K562 (cell line): ENCODE measurements at regions not wholly inside any gene's neighbourhood (a gene's known extent, or its start where the extent isn't known, plus 50 kb on each side); places are given as distances from the start of the nearest gene placed in this dataset.

ENCODE experiments used
- ATAC-seq: fragments of 200-7000 bp; cut with Tn5 transposase; 3 replicates; pipeline ENCODE4 v1.9.1; 2020; ENCODE audit warnings: moderate library complexity
- BruUV-seq: library from RNA; stranded (reverse); fragments of 400-500 nt; replicated peaks from 2 replicates; lab custom pipeline; 2021; lab: Mats Ljungman, UMichigan
- CTCF ChIA-PET: fragments of 300-600 bp; formaldehyde crosslinking; extraction: SDS; loops from one replicate; lab custom pipeline; 2021; ENCODE audit warnings: low intra/inter-chr PET ratio; lab: Yijun Ruan, JAX
- POLR2A ChIA-PET: fragments of 300-600, 350-650 bp; sonication (Branson Sonifier 250); formaldehyde crosslinking; extraction: SDS; loops from one replicate; lab custom pipeline; 2021; ENCODE audit warnings: antibody characterized with exemption, inconsistent platforms; lab: Yijun Ruan, JAX
- DNase-seq, 4 experiments: peaks; one replicate each; pipeline versions ENCODE4 v3.0.0 to v3.0.0-alpha.2; 2011 to 2018; ENCODE audit warnings: low spot score in 3 of 4, mixed read lengths in 3 of 4; ENCODE audit errors: extremely low read depth in 1 of 4
- FAIRE-seq: peaks from 2 replicates; lab custom pipeline; 2011; peaks lifted over from hg19 to GRCh38; lab: Jason Lieb, UNC
- H2AFZ ChIP-seq: 2 replicates; pipeline ENCODE4 v1.6.0; 2011; ENCODE audit warnings: low read depth, low read length, control low read depth, inconsistent platforms
- H3K27ac ChIP-seq: fragments of 200-600 bp; 3 replicates; pipeline ENCODE4 v1.8.0; 2011; ENCODE audit warnings: low read depth, mild to moderate bottlenecking, control low read depth, inconsistent platforms, low read length, moderate library complexity, mixed read lengths; ENCODE audit errors: extremely low read depth
- H3K27me3 ChIP-seq, 2 experiments: fragments of 300-600 bp in 1 of 2; 2 replicates in 1 of 2; 3 replicates in 1 of 2; pipeline versions ENCODE4 v1.6.0 to v1.8.0; 2011; ENCODE audit warnings: inconsistent platforms in 2 of 2, low read length in 2 of 2, mild to moderate bottlenecking in 1 of 2, mixed read lengths in 1 of 2, moderate library complexity in 1 of 2; ENCODE audit not compliant: control insufficient read depth in 2 of 2, insufficient read depth in 2 of 2
- H3K36me3 ChIP-seq: fragments of 300-600 bp; 3 replicates; pipeline ENCODE4 v1.8.0; 2011; ENCODE audit warnings: mild to moderate bottlenecking, low read length, inconsistent platforms; ENCODE audit not compliant: control insufficient read depth, insufficient read depth
- H3K4me1 ChIP-seq, 2 experiments: fragments of 200-600 bp in 1 of 2; replicated peaks in 1 of 2; 2 replicates in 1 of 2; 3 replicates in 1 of 2; pipeline versions ENCODE4 v1.5.1 to v1.8.0; 2011; ENCODE audit warnings: inconsistent platforms in 2 of 2, low read length in 2 of 2, mild to moderate bottlenecking in 1 of 2, mixed read lengths in 1 of 2, moderate library complexity in 1 of 2; ENCODE audit not compliant: control insufficient read depth in 2 of 2, insufficient read depth in 2 of 2
- H3K4me2 ChIP-seq: 2 replicates; pipeline ENCODE4 v1.6.1; 2011; ENCODE audit warnings: low read length, control low read depth, inconsistent platforms, mixed read lengths; ENCODE audit not compliant: insufficient read depth
- H3K4me3 ChIP-seq: fragments of 200-600 bp; sonication (generic), shearing (Covaris generic); 2 replicates; pipeline ENCODE4 v1.5.1; 2016; ENCODE audit warnings: control low read depth, inconsistent platforms
- H3K79me2 ChIP-seq: fragments of 200-600 bp; 3 replicates; pipeline ENCODE4 v1.8.0; 2011; ENCODE audit warnings: low read length, inconsistent platforms; ENCODE audit not compliant: control insufficient read depth, insufficient read depth
- H3K9ac ChIP-seq, 2 experiments: 2 replicates each; pipeline versions ENCODE4 v1.6.0 to v1.6.1; 2011; ENCODE audit warnings: low read depth in 2 of 2, low read length in 2 of 2, control low read depth in 1 of 2, inconsistent platforms in 1 of 2, mild to moderate bottlenecking in 1 of 2, mixed read lengths in 1 of 2; ENCODE audit not compliant: insufficient read depth in 1 of 2
- H3K9me1 ChIP-seq: one replicate; pipeline ENCODE4 v1.6.0; 2011; ENCODE audit warnings: inconsistent platforms, mild to moderate bottlenecking, low read length, moderate library complexity; ENCODE audit not compliant: control insufficient read depth, insufficient read depth
- H3K9me3 ChIP-seq: replicated peaks from 2 replicates; pipeline ENCODE4 v1.5.1; 2011; ENCODE audit warnings: low read depth, low read length, inconsistent platforms; ENCODE audit not compliant: control insufficient read depth, insufficient read depth
- H4K20me1 ChIP-seq: replicated peaks from 2 replicates; pipeline ENCODE4 v1.6.1; 2011; ENCODE audit warnings: low read length, inconsistent platforms, mixed read lengths; ENCODE audit not compliant: control insufficient read depth, insufficient read depth
- ARID1B ChIP-seq: fragments of 450-650 bp; IDR thresholded peaks from 2 replicates; pipeline ENCODE4 v1.6.1; 2016; ENCODE audit warnings: antibody characterized with exemption, mild to moderate bottlenecking, inconsistent platforms
- FOXA1 ChIP-seq: fragments of 450-650 bp; IDR thresholded peaks from 2 replicates; pipeline ENCODE4 v1.6.1; 2016; ENCODE audit warnings: mild to moderate bottlenecking, borderline replicate concordance
- FOXM1 ChIP-seq, 2 experiments: fragments of 450-650 bp in 1 of 2; sonication (generic) in 1 of 2; formaldehyde crosslinking in 1 of 2; IDR thresholded peaks; 2 replicates each; pipeline versions ENCODE4 v1.6.1 to v1.9.0; 2017 to 2022; ENCODE audit warnings: low read depth in 2 of 2, mild to moderate bottlenecking in 2 of 2, missing genetic modification reagents in 1 of 2, moderate library complexity in 1 of 2
- KAT2B ChIP-seq: IDR thresholded peaks from one replicate; pipeline ENCODE4 v1.6.1; 2012; ENCODE audit warnings: low read depth, mild to moderate bottlenecking, control low read depth, inconsistent platforms, low read length, moderate library complexity
- MAFK ChIP-seq: IDR thresholded peaks from 2 replicates; pipeline ENCODE4 v1.6.1; 2011; ENCODE audit warnings: low read length, improper control_type of control experiment
- NCOA1 ChIP-seq: fragments of 450-650 bp; IDR thresholded peaks from 2 replicates; pipeline ENCODE4 v1.6.1; 2016; ENCODE audit warnings: low read depth
- PURB ChIP-seq: sonication (generic); formaldehyde crosslinking; IDR thresholded peaks from 2 replicates; pipeline ENCODE4 v1.9.0; 2021; ENCODE audit warnings: low read depth, mild to moderate bottlenecking, missing genetic modification reagents
- TCF7L2 ChIP-seq: fragments of 150-350 bp; IDR thresholded peaks from 2 replicates; pipeline ENCODE4 v1.6.1; 2016; ENCODE audit warnings: low read depth, mild to moderate bottlenecking, low read length, moderate library complexity
- TEAD2 ChIP-seq: fragments of 450-650 bp; IDR thresholded peaks from 2 replicates; pipeline ENCODE4 v1.6.1; 2016; ENCODE audit warnings: missing genetic modification characterization, control low read depth, missing compliant biosample characterization
- ZC3H8 ChIP-seq: fragments of 450-650 bp; IDR thresholded peaks from 2 replicates; pipeline ENCODE4 v1.6.1; 2017
- ZNF12 ChIP-seq: sonication (generic); formaldehyde crosslinking; IDR thresholded peaks from 2 replicates; pipeline ENCODE4 v1.4.0; 2020; ENCODE audit warnings: mild to moderate bottlenecking, missing genetic modification reagents
- ZNF778 ChIP-seq: fragments of 450-650 bp; formaldehyde crosslinking; IDR thresholded peaks from 2 replicates; pipeline ENCODE4 v1.4.0; 2020; ENCODE audit warnings: mild to moderate bottlenecking, moderate library complexity
- in situ Hi-C: fragments of 300-500 bp; cut with MboI; formaldehyde crosslinking; loops from 4 replicates; pipeline ENCODE4 v1.15.0; 2018; ENCODE audit warnings: inconsistent platforms, mixed read lengths
- intact Hi-C: fragments of 100-400 bp; cut with micrococcal nuclease; formaldehyde crosslinking; loops from 2 replicates; pipeline ENCODE4 v1.14.2; 2022
- TF ChIP-seq, protein P1 (sequence below): fragments of 250-450 bp; sonication (Bioruptor Pico); IDR thresholded peaks from 2 replicates; pipeline ENCODE4 v1.8.0; 2022; ENCODE audit warnings: moderate library complexity, mild to moderate bottlenecking, inconsistent platforms
- TF ChIP-seq, protein P2 (sequence below): fragments of 450-650 bp; IDR thresholded peaks from 2 replicates; pipeline ENCODE4 v1.6.1; 2016; ENCODE audit warnings: missing biosample characterization, missing genetic modification characterization
- TF ChIP-seq, protein P3 (sequence below): fragments of 450-650 bp; IDR thresholded peaks from 2 replicates; pipeline ENCODE4 v1.6.1; 2017; ENCODE audit warnings: mild to moderate bottlenecking, moderate library complexity
- TF ChIP-seq, protein P4 (sequence below): fragments of 250-450 bp; sonication (Bioruptor Pico); IDR thresholded peaks from 2 replicates; pipeline ENCODE4 v1.4.0; 2020; ENCODE audit warnings: mild to moderate bottlenecking

DNA sequence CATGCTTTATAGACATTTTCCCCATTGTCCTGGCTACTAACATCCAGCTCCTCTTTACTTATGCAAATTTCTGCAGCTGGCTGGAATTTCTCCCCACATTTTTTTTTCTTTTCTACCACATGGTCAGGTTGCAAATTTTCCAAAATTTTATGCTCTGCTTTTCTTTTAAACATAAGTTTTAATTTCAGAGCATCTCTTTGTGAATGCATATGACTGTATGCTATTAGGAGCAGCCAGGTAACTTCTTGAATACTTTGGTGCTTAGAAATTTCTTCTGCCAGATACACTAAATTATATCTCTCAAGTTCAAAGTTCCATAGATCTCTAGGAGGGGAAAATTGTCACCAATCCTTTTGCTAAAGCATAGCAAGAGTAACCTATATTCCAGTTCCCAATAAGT, 365.9 kb downstream of the LRFN5 start:
- ChIA-PET POLR2A (no interaction called here), CTCF (no interaction called here)
- Histone ChIP-seq H3K4me2 (no peak overlapping the region), H3K27ac (no peak overlapping the region), H3K9me3 (no peaks in the 10 kb centered on the region), H3K27me3 (no peaks in the 10 kb centered on the region), H4K20me1 (no peaks in the 10 kb centered on the region), H2AFZ (no peak overlapping the region), H3K4me3 (no peak overlapping the region), H3K9ac (no peak overlapping the region), H3K36me3 (no peaks in the 10 kb centered on the region), H3K79me2 (no peaks in the 10 kb centered on the region), H3K4me1 (no peaks in the 10 kb centered on the region), H3K9me1 (no peaks in the 10 kb centered on the region)
- DNase-seq (no peak), FAIRE-seq (no peak), ATAC-seq (no peak)
- BruUV-seq: no TSS peak
- in situ Hi-C loops (no loop called here), intact Hi-C loops (no loop called here)
- TF ChIP-seq TCF7L2 (no peak), PURB (CRISPR knock-in tag) (no peak), NCOA1 (no peak), ZNF12 (CRISPR knock-in tag) (no peak), FOXM1 (IDR thresholded peaks at IDR 0.05; ENCODE audit: low read depth) (no peak), FOXM1 (CRISPR knock-in tag; IDR thresholded peaks at IDR 0.05; ENCODE audit: low read depth) (no peak), ARID1B (no peak), ZNF778 (CRISPR knock-in tag) (no peak), KAT2B (no peak), TEAD2 (tag) (no peak), FOXA1 (no peak), MAFK (no peak), ZC3H8 (no peak)
- TF ChIP-seq, protein P1, sequence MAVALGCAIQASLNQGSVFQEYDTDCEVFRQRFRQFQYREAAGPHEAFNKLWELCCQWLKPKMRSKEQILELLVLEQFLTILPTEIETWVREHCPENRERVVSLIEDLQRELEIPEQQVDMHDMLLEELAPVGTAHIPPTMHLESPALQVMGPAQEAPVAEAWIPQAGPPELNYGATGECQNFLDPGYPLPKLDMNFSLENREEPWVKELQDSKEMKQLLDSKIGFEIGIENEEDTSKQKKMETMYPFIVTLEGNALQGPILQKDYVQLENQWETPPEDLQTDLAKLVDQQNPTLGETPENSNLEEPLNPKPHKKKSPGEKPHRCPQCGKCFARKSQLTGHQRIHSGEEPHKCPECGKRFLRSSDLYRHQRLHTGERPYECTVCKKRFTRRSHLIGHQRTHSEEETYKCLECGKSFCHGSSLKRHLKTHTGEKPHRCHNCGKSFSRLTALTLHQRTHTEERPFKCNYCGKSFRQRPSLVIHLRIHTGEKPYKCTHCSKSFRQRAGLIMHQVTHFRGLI: no peak
- TF ChIP-seq, protein P2, sequence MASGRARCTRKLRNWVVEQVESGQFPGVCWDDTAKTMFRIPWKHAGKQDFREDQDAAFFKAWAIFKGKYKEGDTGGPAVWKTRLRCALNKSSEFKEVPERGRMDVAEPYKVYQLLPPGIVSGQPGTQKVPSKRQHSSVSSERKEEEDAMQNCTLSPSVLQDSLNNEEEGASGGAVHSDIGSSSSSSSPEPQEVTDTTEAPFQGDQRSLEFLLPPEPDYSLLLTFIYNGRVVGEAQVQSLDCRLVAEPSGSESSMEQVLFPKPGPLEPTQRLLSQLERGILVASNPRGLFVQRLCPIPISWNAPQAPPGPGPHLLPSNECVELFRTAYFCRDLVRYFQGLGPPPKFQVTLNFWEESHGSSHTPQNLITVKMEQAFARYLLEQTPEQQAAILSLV: no peak
- TF ChIP-seq, protein P3, sequence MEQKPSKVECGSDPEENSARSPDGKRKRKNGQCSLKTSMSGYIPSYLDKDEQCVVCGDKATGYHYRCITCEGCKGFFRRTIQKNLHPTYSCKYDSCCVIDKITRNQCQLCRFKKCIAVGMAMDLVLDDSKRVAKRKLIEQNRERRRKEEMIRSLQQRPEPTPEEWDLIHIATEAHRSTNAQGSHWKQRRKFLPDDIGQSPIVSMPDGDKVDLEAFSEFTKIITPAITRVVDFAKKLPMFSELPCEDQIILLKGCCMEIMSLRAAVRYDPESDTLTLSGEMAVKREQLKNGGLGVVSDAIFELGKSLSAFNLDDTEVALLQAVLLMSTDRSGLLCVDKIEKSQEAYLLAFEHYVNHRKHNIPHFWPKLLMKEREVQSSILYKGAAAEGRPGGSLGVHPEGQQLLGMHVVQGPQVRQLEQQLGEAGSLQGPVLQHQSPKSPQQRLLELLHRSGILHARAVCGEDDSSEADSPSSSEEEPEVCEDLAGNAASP: no peak
- TF ChIP-seq, protein P4, sequence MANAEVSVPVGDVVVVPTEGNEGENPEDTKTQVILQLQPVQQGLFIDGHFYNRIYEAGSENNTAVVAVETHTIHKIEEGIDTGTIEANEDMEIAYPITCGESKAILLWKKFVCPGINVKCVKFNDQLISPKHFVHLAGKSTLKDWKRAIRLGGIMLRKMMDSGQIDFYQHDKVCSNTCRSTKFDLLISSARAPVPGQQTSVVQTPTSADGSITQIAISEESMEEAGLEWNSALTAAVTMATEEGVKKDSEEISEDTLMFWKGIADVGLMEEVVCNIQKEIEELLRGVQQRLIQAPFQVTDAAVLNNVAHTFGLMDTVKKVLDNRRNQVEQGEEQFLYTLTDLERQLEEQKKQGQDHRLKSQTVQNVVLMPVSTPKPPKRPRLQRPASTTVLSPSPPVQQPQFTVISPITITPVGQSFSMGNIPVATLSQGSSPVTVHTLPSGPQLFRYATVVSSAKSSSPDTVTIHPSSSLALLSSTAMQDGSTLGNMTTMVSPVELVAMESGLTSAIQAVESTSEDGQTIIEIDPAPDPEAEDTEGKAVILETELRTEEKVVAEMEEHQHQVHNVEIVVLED (CRISPR knock-in tag): no peak
